ENCODE measurements at regions not wholly inside any gene's neighbourhood (a gene's known extent, or its start where the extent isn't known, plus 50 kb on each side); places are given as distances from the start of the nearest gene placed in this dataset.

GRCh38 chr6:164396071-164397047 lies 913.0 kb downstream of the C6orf118 start:
- Histone ChIP-seq H3T11ph (ENCODE audit: low read length) (no peak overlapping the region), H3K14ac (ENCODE audit: insufficient read depth, low read length) (0 out of 2 replicates have a peak overlapping the region, but pooled peaks have one; percentile 2), H3K4ac (ENCODE audit: low read depth, low read length) (no peak overlapping the region), H3K27me3 (ENCODE audit: insufficient read depth, low read length) (no peaks in the 10 kb centered on the region), H3K27ac (ENCODE audit: insufficient read length, low read depth, low read length) (no peak overlapping the region), H2BK20ac (ENCODE audit: low read depth, low read length, poor library complexity, severe bottlenecking) (no peak overlapping the region), H2BK15ac (ENCODE audit: low read depth, low read length) (no peak overlapping the region), H2BK5ac (ENCODE audit: insufficient read length, low read length) (no peak overlapping the region), H2AK5ac (ENCODE audit: insufficient read length, low read length) (no peak overlapping the region), H3K18ac (ENCODE audit: insufficient read length, low read depth, low read length) (no peak overlapping the region), H3K79me2 (ENCODE audit: insufficient read depth, low read length) (no peaks in the 10 kb centered on the region), H3K4me1 (ENCODE audit: insufficient read depth, low read length) (peaks cover 3% of the 10 kb centered on the region; the same call in 1 of the 2 replicates), H3K79me1 (ENCODE audit: insufficient read depth, low read depth, low read length, poor library complexity, severe bottlenecking) (no peaks in the 10 kb centered on the region), H2BK12ac (ENCODE audit: insufficient read length, low read depth, low read length) (no peak overlapping the region), H3K23ac (ENCODE audit: insufficient read length, low read depth, low read length) (no peak overlapping the region), H4K91ac (ENCODE audit: insufficient read length, low read depth, low read length) (no peak overlapping the region), H4K8ac (replicated peaks; ENCODE audit: insufficient read length, low read depth, low read length) (no peak overlapping the region), H3K23me2 (ENCODE audit: insufficient read length, low read depth, low read length, poor library complexity, severe bottlenecking) (no peaks in the 10 kb centered on the region), H2AFZ (ENCODE audit: low read length) (peak overlapping the region; percentile 32), H3K9ac (ENCODE audit: extremely low read depth, insufficient read length, low read length) (no peak overlapping the region), H3K56ac (ENCODE audit: insufficient read length, low read depth, low read length) (no peak overlapping the region), H3K9me3 (ENCODE audit: control insufficient read depth, low read depth, low read length) (no peaks in the 10 kb centered on the region), H3K4me2 (ENCODE audit: insufficient read depth, insufficient read length, low read length) (no peak overlapping the region), H4K20me1 (ENCODE audit: control insufficient read depth, insufficient read depth, insufficient read length) (no peaks in the 10 kb centered on the region), H2BK120ac (ENCODE audit: low read depth, low read length, poor library complexity, severe bottlenecking) (no peak overlapping the region), H4K5ac (ENCODE audit: insufficient read length, low read depth, low read length) (no peak overlapping the region)
- no peak overlapping the region for H3K4me3 Mint-ChIP-seq
- no peak for DNase-seq
- peaks cover 0 to 11% (median 2%) of the 10 kb centered on the region in 3 experiments; a peak in 3 of 7 replicates for H3K36me3 Mint-ChIP-seq (ENCODE audit: insufficient read depth in 1 of 3, low read depth in 3 of 3)
- no CpG with 5 or more reads among the region's 9 CpGs for WGBS (ENCODE audit: extremely low coverage, insufficient read length, low lambda C conversion rate)
- H3K27me3 Mint-ChIP-seq (ENCODE audit: low read depth): no peaks in the 10 kb centered on the region
- no peaks in the 10 kb centered on the region; a peak in 2 of 5 replicates for H3K9me3 Mint-ChIP-seq
- no peak for TF ChIP-seq CTCF (conservative IDR thresholded peaks at IDR 0.05)
- H3K4me1 Mint-ChIP-seq: peaks cover 10% of the 10 kb centered on the region in 2 experiments
- peak overlapping the region in 1 of 3 experiments; percentile 83; a peak in 1 of 7 replicates for H3K27ac Mint-ChIP-seq

Measured in H9 (cell line).